Astrocyte (in vitro differentiated cells and primary cell): ENCODE measurements at regions not wholly inside any gene's neighbourhood (a gene's known extent, or its start where the extent isn't known, plus 50 kb on each side); places are given as distances from the start of the nearest gene placed in this dataset.
A peak's percentile ranks its signal among the peaks of the same experiment; 100 is the strongest.

Experiments used
- DNase-seq: peaks from one replicate; pipeline ENCODE4 v3.0.0-alpha.2; 2010; ENCODE audit warnings: low read depth
- FAIRE-seq: peaks from 2 replicates; lab custom pipeline; 2011; peaks lifted over from hg19 to GRCh38; lab: Jason Lieb, UNC
- H2AFZ ChIP-seq: 2 replicates; pipeline ENCODE4 v1.6.0; 2012; ENCODE audit warnings: low read depth, low read length, inconsistent platforms
- H3K27ac ChIP-seq: 2 replicates; pipeline ENCODE4 v1.5.1; 2011; ENCODE audit warnings: low read depth, low read length, inconsistent platforms
- H3K27me3 ChIP-seq: 2 replicates; pipeline ENCODE4 v1.6.0; 2011; ENCODE audit warnings: low read length, inconsistent platforms; ENCODE audit not compliant: insufficient read depth
- H3K36me3 ChIP-seq: 2 replicates; pipeline ENCODE4 v1.5.1; 2011; ENCODE audit warnings: low read length, inconsistent platforms; ENCODE audit not compliant: insufficient read depth
- H3K4me1 ChIP-seq: 2 replicates; pipeline ENCODE4 v1.5.1; 2011; ENCODE audit warnings: low read length, inconsistent platforms; ENCODE audit not compliant: insufficient read depth
- H3K4me2 ChIP-seq: 2 replicates; pipeline ENCODE4 v1.6.0; 2012; ENCODE audit warnings: low read length, inconsistent platforms
- H3K4me3 ChIP-seq: 2 replicates; pipeline ENCODE4 v1.5.1; 2011; ENCODE audit warnings: low read depth, mild to moderate bottlenecking, low read length, inconsistent platforms; ENCODE audit not compliant: insufficient read depth
- H3K79me2 ChIP-seq: 2 replicates; pipeline ENCODE4 v1.6.0; 2012; ENCODE audit warnings: mild to moderate bottlenecking, low read length, inconsistent platforms; ENCODE audit not compliant: insufficient read depth
- H3K9ac ChIP-seq: 2 replicates; pipeline ENCODE4 v1.6.0; 2012; ENCODE audit warnings: mild to moderate bottlenecking, low read length, inconsistent platforms
- H3K9me3 ChIP-seq: 2 replicates; pipeline ENCODE4 v1.5.1; 2012; ENCODE audit warnings: low read depth, mild to moderate bottlenecking, low read length, inconsistent platforms; ENCODE audit not compliant: insufficient read depth
- H4K20me1 ChIP-seq: 2 replicates; pipeline ENCODE4 v1.6.0; 2012; ENCODE audit warnings: low read length, inconsistent platforms; ENCODE audit not compliant: insufficient read depth
- H3K27ac Mint-ChIP-seq: one replicate; pipeline ENCODE4 v1.8.0; 2021; ENCODE audit warnings: mild to moderate bottlenecking, mixed read lengths; ENCODE audit not compliant: unreplicated experiment
- H3K27me3 Mint-ChIP-seq: one replicate; pipeline ENCODE4 v1.8.0; 2021; ENCODE audit warnings: low read depth, mixed read lengths; ENCODE audit not compliant: unreplicated experiment
- H3K36me3 Mint-ChIP-seq: one replicate; pipeline ENCODE4 v1.8.0; 2021; ENCODE audit warnings: low read depth, mixed read lengths; ENCODE audit not compliant: unreplicated experiment
- H3K4me1 Mint-ChIP-seq: one replicate; pipeline ENCODE4 v1.8.0; 2021; ENCODE audit warnings: low read depth, mixed read lengths; ENCODE audit not compliant: unreplicated experiment
- H3K4me3 Mint-ChIP-seq: one replicate; pipeline ENCODE4 v1.8.0; 2021; ENCODE audit warnings: mild to moderate bottlenecking, moderate library complexity, mixed read lengths; ENCODE audit not compliant: unreplicated experiment
- H3K9me3 Mint-ChIP-seq: one replicate; pipeline ENCODE4 v1.8.0; 2021; ENCODE audit warnings: mild to moderate bottlenecking, mixed read lengths; ENCODE audit not compliant: unreplicated experiment
- CTCF ChIP-seq: IDR thresholded peaks from 2 replicates; pipeline ENCODE4 v1.5.1; 2011; ENCODE audit warnings: low read depth, mild to moderate bottlenecking, inconsistent platforms, low read length, moderate library complexity; ENCODE audit not compliant: insufficient read depth
- EZH2 ChIP-seq: IDR thresholded peaks from 2 replicates; pipeline ENCODE4 v1.6.1; 2012; ENCODE audit warnings: mild to moderate bottlenecking, low read length, inconsistent platforms; ENCODE audit not compliant: insufficient read depth

- no peaks in the 10 kb centered on the region for H3K9me3 Mint-ChIP-seq
- Histone ChIP-seq H4K20me1 (no peaks in the 10 kb centered on the region), H3K79me2 (no peaks in the 10 kb centered on the region), H3K9ac (no peak overlapping the region), H2AFZ (no peak overlapping the region), H3K27ac (no peak overlapping the region), H3K27me3 (no peaks in the 10 kb centered on the region), H3K9me3 (no peaks in the 10 kb centered on the region), H3K4me1 (peaks cover 18% of the 10 kb centered on the region), H3K4me3 (no peak overlapping the region), H3K36me3 (no peaks in the 10 kb centered on the region), H3K4me2 (peak overlapping the region; percentile 23)
- no peaks in the 10 kb centered on the region for H3K27me3 Mint-ChIP-seq
- DNase-seq = peak; percentile 81
- no peak for TF ChIP-seq EZH2
- TF ChIP-seq CTCF = no peak
- H3K27ac Mint-ChIP-seq = no peak overlapping the region
- H3K4me1 Mint-ChIP-seq = peaks cover 25% of the 10 kb centered on the region
- no peak overlapping the region for H3K4me3 Mint-ChIP-seq
- no peaks in the 10 kb centered on the region for H3K36me3 Mint-ChIP-seq
- no peak for FAIRE-seq
Measured at GRCh38 chr4:24262616-24263015, 321.7 kb downstream of the DHX15 start.

- Histone ChIP-seq H3K27me3 (no peaks in the 10 kb centered on the region), H3K9me3 (no peaks in the 10 kb centered on the region), H3K4me3 (no peak overlapping the region), H4K20me1 (no peaks in the 10 kb centered on the region), H3K4me2 (peak overlapping the region; percentile 23), H3K36me3 (no peaks in the 10 kb centered on the region), H3K9ac (no peak overlapping the region), H3K79me2 (no peaks in the 10 kb centered on the region), H3K4me1 (peaks cover 15% of the 10 kb centered on the region), H2AFZ (no peak overlapping the region), H3K27ac (no peak overlapping the region)
- Mint-ChIP-seq H3K27me3 (no peaks in the 10 kb centered on the region), H3K9me3 (no peaks in the 10 kb centered on the region), H3K36me3 (no peaks in the 10 kb centered on the region), H3K4me3 (no peak overlapping the region), H3K4me1 (peaks cover 20% of the 10 kb centered on the region), H3K27ac (no peak overlapping the region)
- no peak for TF ChIP-seq EZH2
- TF ChIP-seq CTCF = no peak
- DNase-seq (no peak), FAIRE-seq (no peak)
Measured at GRCh38 chr4:24262084-24262483, 322.3 kb downstream of the DHX15 start.

- H3K9me3 Mint-ChIP-seq = no peaks in the 10 kb centered on the region
- Histone ChIP-seq H4K20me1 (no peaks in the 10 kb centered on the region), H3K27me3 (no peaks in the 10 kb centered on the region), H3K4me1 (peaks cover 14% of the 10 kb centered on the region), H3K4me2 (no peak overlapping the region), H3K27ac (no peak overlapping the region), H3K9ac (no peak overlapping the region), H2AFZ (no peak overlapping the region), H3K4me3 (no peak overlapping the region), H3K9me3 (no peaks in the 10 kb centered on the region), H3K79me2 (no peaks in the 10 kb centered on the region), H3K36me3 (no peaks in the 10 kb centered on the region)
- FAIRE-seq = no peak
- DNase-seq = peak; percentile 73
- H3K27me3 Mint-ChIP-seq = no peaks in the 10 kb centered on the region
- no peaks in the 10 kb centered on the region for H3K36me3 Mint-ChIP-seq
- no peak overlapping the region for H3K27ac Mint-ChIP-seq
- TF ChIP-seq CTCF (no peak), EZH2 (no peak)
- H3K4me3 Mint-ChIP-seq = no peak overlapping the region
- H3K4me1 Mint-ChIP-seq = peaks cover 13% of the 10 kb centered on the region
Measured at GRCh38 chr4:24260923-24261564, 323.3 kb downstream of the DHX15 start.
